IMR-90 (cell line): ENCODE measurements at regions not wholly inside any gene's neighbourhood (a gene's known extent, or its start where the extent isn't known, plus 50 kb on each side); places are given as distances from the start of the nearest gene placed in this dataset.

Source experiments
- ATAC-seq: fragments of 200-7000 bp; cut with Tn5 transposase; 2 replicates; pipeline ENCODE4 v1.9.1; 2020; ENCODE audit warnings: low read depth, mild to moderate bottlenecking, moderate library complexity
- BruUV-seq: library from RNA; stranded (reverse); fragments of 400-500 nt; replicated peaks from 2 replicates; lab custom pipeline; 2021; lab: Mats Ljungman, UMichigan
- CTCF ChIA-PET: fragments of 300-600 bp; formaldehyde crosslinking; extraction: SDS; loops from one replicate; lab custom pipeline; 2021; ENCODE audit warnings: antibody characterized with exemption; lab: Yijun Ruan, JAX
- POLR2A ChIA-PET: fragments of 300-600 bp; sonication (Branson Sonifier 250); formaldehyde crosslinking; loops from one replicate; lab custom pipeline; 2022; ENCODE audit warnings: antibody characterized with exemption; ENCODE audit not compliant: unreplicated experiment; lab: Charles Lee
- DNase-seq: peaks from one replicate; pipeline ENCODE4 v3.0.0; 2013
- H2AFZ ChIP-seq: replicated peaks from 2 replicates; pipeline ENCODE3; 2013; ENCODE audit warnings: low read length, mild to moderate bottlenecking; ENCODE audit not compliant: poor library complexity
- H2AK5ac ChIP-seq: 2 replicates; pipeline ENCODE4 v1.6.1; 2013; ENCODE audit warnings: low read depth, low read length, inconsistent platforms
- H2AK9ac ChIP-seq: replicated peaks from 2 replicates; pipeline ENCODE3; 2013; ENCODE audit warnings: mild to moderate bottlenecking, low read depth, low read length, moderate library complexity; ENCODE audit not compliant: poor library complexity
- H2BK120ac ChIP-seq: 2 replicates; pipeline ENCODE4 v1.6.1; 2013; ENCODE audit warnings: low read depth, low read length, inconsistent platforms
- H2BK15ac ChIP-seq: 3 replicates; pipeline ENCODE4 v1.6.1; 2013; ENCODE audit warnings: low read depth, low read length, inconsistent platforms
- H2BK20ac ChIP-seq: 2 replicates; pipeline ENCODE4 v1.6.1; 2013; ENCODE audit warnings: low read depth, mild to moderate bottlenecking, inconsistent platforms, low read length, moderate library complexity
- H2BK5ac ChIP-seq: 2 replicates; pipeline ENCODE4 v1.6.1; 2013; ENCODE audit warnings: mild to moderate bottlenecking, low read depth, low read length, inconsistent platforms; ENCODE audit not compliant: poor library complexity, severe bottlenecking
- H3K14ac ChIP-seq: replicated peaks from 2 replicates; pipeline ENCODE4 v1.6.1; 2013; ENCODE audit warnings: low read depth, low read length, inconsistent platforms
- H3K18ac ChIP-seq: 2 replicates; pipeline ENCODE4 v1.6.1; 2013; ENCODE audit warnings: low read depth, low read length, control low read depth
- H3K23ac ChIP-seq: 2 replicates; pipeline ENCODE4 v1.6.1; 2013; ENCODE audit warnings: low read depth, low read length, inconsistent platforms
- H3K27ac ChIP-seq: 2 replicates; pipeline ENCODE4 v1.5.1; 2013; ENCODE audit warnings: mild to moderate bottlenecking, control low read depth, low read length; ENCODE audit not compliant: insufficient read depth
- H3K27me3 ChIP-seq: 2 replicates; pipeline ENCODE4 v1.6.1; 2013; ENCODE audit warnings: low read length; ENCODE audit not compliant: control insufficient read depth, insufficient read depth
- H3K36me3 ChIP-seq: 2 replicates; pipeline ENCODE4 v1.6.1; 2013; ENCODE audit warnings: low read length, mixed read lengths; ENCODE audit not compliant: control insufficient read depth, insufficient read depth
- H3K4ac ChIP-seq: 2 replicates; pipeline ENCODE4 v1.6.1; 2013; ENCODE audit warnings: low read depth, low read length, inconsistent platforms
- H3K4me1 ChIP-seq: 2 replicates; pipeline ENCODE4 v1.6.1; 2013; ENCODE audit warnings: low read length, mixed read lengths; ENCODE audit not compliant: control insufficient read depth, insufficient read depth
- H3K4me2 ChIP-seq: 2 replicates; pipeline ENCODE4 v1.6.1; 2013; ENCODE audit warnings: low read depth, mild to moderate bottlenecking, control low read depth, low read length, moderate library complexity
- H3K4me3 ChIP-seq: 2 replicates; pipeline ENCODE4 v1.5.1; 2013; ENCODE audit warnings: low read depth, mild to moderate bottlenecking, control low read depth, low read length, moderate library complexity; ENCODE audit not compliant: insufficient read depth
- H3K56ac ChIP-seq: 2 replicates; pipeline ENCODE4 v1.6.1; 2013; ENCODE audit warnings: low read length, inconsistent platforms; ENCODE audit not compliant: insufficient read depth; ENCODE audit errors: extremely low read depth
- H3K79me1 ChIP-seq, 2 experiments: 2 replicates each; pipeline ENCODE4 v1.6.1; 2013; ENCODE audit warnings: low read length in 2 of 2, inconsistent platforms in 1 of 2, low read depth in 1 of 2
- H3K9ac ChIP-seq: 2 replicates; pipeline ENCODE4 v1.6.1; 2013; ENCODE audit warnings: low read depth, low read length, control low read depth
- H3K9me1 ChIP-seq: 2 replicates; pipeline ENCODE4 v1.6.1; 2013; ENCODE audit warnings: low read length, inconsistent platforms; ENCODE audit not compliant: insufficient read depth
- H3K9me3 ChIP-seq: 2 replicates; pipeline ENCODE4 v1.6.1; 2013; ENCODE audit warnings: low read length; ENCODE audit not compliant: control insufficient read depth, insufficient read depth
- H4K20me1 ChIP-seq: 2 replicates; pipeline ENCODE4 v1.6.1; 2013; ENCODE audit warnings: low read length, inconsistent platforms; ENCODE audit not compliant: insufficient read depth
- H4K5ac ChIP-seq: 2 replicates; pipeline ENCODE4 v1.6.1; 2013; ENCODE audit warnings: mild to moderate bottlenecking, low read depth, low read length, control low read depth
- H4K8ac ChIP-seq, 2 experiments: 2 replicates each; pipeline ENCODE4 v1.6.1; 2013; ENCODE audit warnings: low read depth in 2 of 2, low read length in 2 of 2, control low read depth in 1 of 2, inconsistent platforms in 1 of 2
- H4K91ac ChIP-seq: 2 replicates; pipeline ENCODE4 v1.6.1; 2013; ENCODE audit warnings: low read depth, low read length, inconsistent platforms; ENCODE audit not compliant: insufficient read depth
- BHLHE40 ChIP-seq: fragments of 150-350 bp; IDR thresholded peaks from 2 replicates; pipeline ENCODE4 v1.6.1; 2016; ENCODE audit warnings: mild to moderate bottlenecking, low read depth, low read length
- MAFK ChIP-seq: IDR thresholded peaks from 2 replicates; pipeline ENCODE4 v1.6.1; 2012; ENCODE audit warnings: low read depth, low read length, improper control_type of control experiment
- NFE2L2 ChIP-seq: fragments of 150-350 bp; IDR thresholded peaks from 2 replicates; pipeline ENCODE4 v1.6.1; 2016; ENCODE audit warnings: low read depth, mild to moderate bottlenecking, low read length
- RAD21 ChIP-seq: IDR thresholded peaks from 2 replicates; pipeline ENCODE4 v1.6.1; 2012; ENCODE audit warnings: low read length, improper control_type of control experiment
- WGBS, 2 experiments: methylation state at CpG; one replicate each; pipeline versions ENCODE4 v1.1.5 to v1.1.7; 2013; ENCODE audit warnings: missing lambda C conversion rate in 2 of 2; ENCODE audit not compliant: insufficient read length in 1 of 2; ENCODE audit errors: extremely low coverage in 2 of 2; 5-methylcytosine and 5-hydroxymethylcytosine counted together
- dilution Hi-C: fragments of 300-500 bp; cut with HindIII; formaldehyde crosslinking; loops from one replicate; pipeline ENCODE4 v1.14.3; 2018; ENCODE audit warnings: low sequenced_read_pairs; ENCODE audit not compliant: unreplicated experiment
- in situ Hi-C: fragments of 300-500 bp; cut with MboI; formaldehyde crosslinking; loops from 3 replicates; pipeline ENCODE4 v1.14.3; 2019; ENCODE audit warnings: low sequenced_read_pairs, inconsistent platforms, mixed read lengths
- intact Hi-C: fragments of 100-400 bp; cut with micrococcal nuclease; formaldehyde crosslinking; loops from 2 replicates; pipeline ENCODE4 v1.10.0; 2022
- TF ChIP-seq, protein P1 (sequence below): conservative IDR thresholded peaks from 2 replicates; pipeline ENCODE4 v1.5.1; 2012; ENCODE audit warnings: mild to moderate bottlenecking, low read depth, low read length, improper control_type of control experiment

DNA sequence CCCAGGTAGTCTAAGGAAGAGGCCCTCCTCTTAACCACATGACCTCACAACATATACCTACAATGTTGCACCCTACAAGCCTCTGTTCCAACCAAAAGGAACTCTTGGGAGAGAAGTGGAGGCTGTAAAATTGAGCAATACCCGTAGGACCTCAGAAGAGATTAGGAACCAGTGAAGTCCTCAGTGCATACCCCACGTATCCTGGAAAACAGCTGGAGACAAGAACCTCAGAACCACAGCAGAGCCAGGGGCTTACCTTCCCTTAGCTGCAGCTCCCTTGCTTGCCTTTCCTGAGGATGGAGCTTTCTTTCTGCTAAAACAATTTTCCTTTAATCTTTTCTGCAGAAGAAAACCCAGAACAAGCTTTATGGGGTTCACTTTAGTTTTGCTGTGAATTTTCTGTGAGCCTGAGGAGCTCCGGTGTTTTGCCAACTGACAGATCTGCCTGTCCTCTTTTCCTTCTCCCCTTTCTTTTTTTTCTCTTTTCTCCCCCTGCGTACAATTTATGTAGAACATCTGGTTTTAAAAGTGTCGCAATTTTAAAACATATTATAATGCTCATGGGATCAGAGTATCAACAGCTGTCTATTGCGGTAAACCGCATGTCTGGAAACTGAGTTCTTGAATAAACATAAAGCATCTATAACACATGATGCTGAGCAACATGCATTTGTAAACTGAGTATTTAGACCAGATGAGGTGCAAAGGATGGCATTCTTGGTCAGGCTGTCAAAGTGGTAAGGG is 226.4 kb upstream of the MAF start:
- Histone ChIP-seq H2BK20ac (no peak overlapping the region), H3K79me1 (no peaks in the 10 kb centered on the region), H3K4me2 (no peak overlapping the region), H3K4me3 (no peak overlapping the region), H3K56ac (no peak overlapping the region), H4K8ac (no peak overlapping the region), H3K4ac (no peak overlapping the region), H4K91ac (no peak overlapping the region), H3K9me3 (peaks cover 13% of the 10 kb centered on the region), H4K5ac (no peak overlapping the region), H3K4me1 (no peaks in the 10 kb centered on the region), H3K27me3 (no peaks in the 10 kb centered on the region), H2AK9ac (no peak overlapping the region), H2BK5ac (no peak overlapping the region), H3K14ac (no peak overlapping the region), H3K9me1 (no peaks in the 10 kb centered on the region), H3K36me3 (no peaks in the 10 kb centered on the region), H2BK15ac (no peak overlapping the region), H4K20me1 (no peaks in the 10 kb centered on the region), H2AK5ac (no peak overlapping the region), H3K27ac (no peak overlapping the region), H3K23ac (no peak overlapping the region), H2BK120ac (no peak overlapping the region), H3K9ac (no peak overlapping the region), H2AFZ (no peak overlapping the region), H3K18ac (no peak overlapping the region)
- DNase-seq (no peak), ATAC-seq (no peak)
- in situ Hi-C loops (no loop called here), intact Hi-C loops (no loop called here), dilution Hi-C loops (no loop called here)
- CTCF ChIA-PET = no interaction called here
- POLR2A ChIA-PET = no interaction called here
- no TSS peak for BruUV-seq
- no peak for TF ChIP-seq MAFK
- TF ChIP-seq RAD21 = no peak
- TF ChIP-seq, protein P1, sequence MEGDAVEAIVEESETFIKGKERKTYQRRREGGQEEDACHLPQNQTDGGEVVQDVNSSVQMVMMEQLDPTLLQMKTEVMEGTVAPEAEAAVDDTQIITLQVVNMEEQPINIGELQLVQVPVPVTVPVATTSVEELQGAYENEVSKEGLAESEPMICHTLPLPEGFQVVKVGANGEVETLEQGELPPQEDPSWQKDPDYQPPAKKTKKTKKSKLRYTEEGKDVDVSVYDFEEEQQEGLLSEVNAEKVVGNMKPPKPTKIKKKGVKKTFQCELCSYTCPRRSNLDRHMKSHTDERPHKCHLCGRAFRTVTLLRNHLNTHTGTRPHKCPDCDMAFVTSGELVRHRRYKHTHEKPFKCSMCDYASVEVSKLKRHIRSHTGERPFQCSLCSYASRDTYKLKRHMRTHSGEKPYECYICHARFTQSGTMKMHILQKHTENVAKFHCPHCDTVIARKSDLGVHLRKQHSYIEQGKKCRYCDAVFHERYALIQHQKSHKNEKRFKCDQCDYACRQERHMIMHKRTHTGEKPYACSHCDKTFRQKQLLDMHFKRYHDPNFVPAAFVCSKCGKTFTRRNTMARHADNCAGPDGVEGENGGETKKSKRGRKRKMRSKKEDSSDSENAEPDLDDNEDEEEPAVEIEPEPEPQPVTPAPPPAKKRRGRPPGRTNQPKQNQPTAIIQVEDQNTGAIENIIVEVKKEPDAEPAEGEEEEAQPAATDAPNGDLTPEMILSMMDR = no peak
- TF ChIP-seq BHLHE40 = no peak
- no peak for TF ChIP-seq NFE2L2
- no CpG with 5 or more reads among the region's 7 CpGs for WGBS, 2 experiments
